GM12875 (cell line): ENCODE measurements at regions not wholly inside any gene's neighbourhood (a gene's known extent, or its start where the extent isn't known, plus 50 kb on each side); places are given as distances from the start of the nearest gene placed in this dataset.

Experiments
- H3K4me3 ChIP-seq: one replicate; pipeline ENCODE4 v1.5.1; 2011; ENCODE audit warnings: low read depth, low read length, control low read depth
- CTCF ChIP-seq: IDR thresholded peaks from 2 replicates; pipeline ENCODE4 v1.5.1; 2011; ENCODE audit warnings: low read depth, mild to moderate bottlenecking, control low read depth, inconsistent platforms, low read length, moderate library complexity, borderline replicate concordance; ENCODE audit not compliant: insufficient read depth

GRCh38 chr21:21750124-21750825, 752.1 kb downstream of the NCAM2 start:
- TF ChIP-seq CTCF = no peak
- no peak overlapping the region for H3K4me3 ChIP-seq

GRCh38 chr21:21751286-21751685, 753.1 kb downstream of the NCAM2 start:
- TF ChIP-seq CTCF = no peak
- H3K4me3 ChIP-seq = no peak overlapping the region

- no peak for TF ChIP-seq CTCF
- no peak overlapping the region for H3K4me3 ChIP-seq
These were observed 764.6 kb downstream of the NCAM2 start for GRCh38 chr21:21762855-21763254.

GRCh38 chr21:21764281-21764680, 766.1 kb downstream of the NCAM2 start:
- H3K4me3 ChIP-seq = no peak overlapping the region
- TF ChIP-seq CTCF = no peak

- no peak overlapping the region for H3K4me3 ChIP-seq
- no peak for TF ChIP-seq CTCF
These were observed 769.1 kb downstream of the NCAM2 start for GRCh38 chr21:21767276-21767675.

- TF ChIP-seq CTCF = no peak
- no peak overlapping the region for H3K4me3 ChIP-seq
These were observed 790.4 kb downstream of the NCAM2 start for GRCh38 chr21:21788591-21788990.

- no peak for TF ChIP-seq CTCF
- H3K4me3 ChIP-seq = no peak overlapping the region
These were observed 803.7 kb downstream of the NCAM2 start for GRCh38 chr21:21801921-21802320.
